ENCODE measurements at regions not wholly inside any gene's neighbourhood (a gene's known extent, or its start where the extent isn't known, plus 50 kb on each side); places are given as distances from the start of the nearest gene placed in this dataset.
"Not testable (repeated sequence)": the region's sequence is repeated elsewhere in the genome, so short reads cannot be mapped to it uniquely, and the experiment has no call there.

GRCh38 chrX:65406532-65406931, 128.1 kb downstream of the LAS1L start:
- Histone ChIP-seq H3K4me3 (ENCODE audit: low read length) (0 out of 2 replicates have a peak overlapping the region, but pooled peaks have one; percentile 5), H3K79me2 (ENCODE audit: control insufficient read depth, low read length) (no peaks in the 10 kb centered on the region), H3F3A (ENCODE audit: control insufficient read depth, insufficient read depth) (no peaks in the 10 kb centered on the region), H3K4me1 (ENCODE audit: control insufficient read depth, low read length) (no peaks in the 10 kb centered on the region), H4K20me1 (ENCODE audit: control insufficient read depth, insufficient read depth, low read depth, low read length) (no peaks in the 10 kb centered on the region), H3K27me3 (ENCODE audit: control insufficient read depth, low read length) (no peaks in the 10 kb centered on the region), H3K9me3 (ENCODE audit: control insufficient read depth, insufficient read depth, low read length) (no peaks in the 10 kb centered on the region), H3K36me3 (ENCODE audit: control insufficient read depth, low read length) (no peaks in the 10 kb centered on the region), H3K4me2 (ENCODE audit: low read length) (no peak overlapping the region), H3K27ac (ENCODE audit: low read depth, low read length) (no peak overlapping the region), H3K9me2 (replicated peaks; ENCODE audit: control insufficient read depth, low read length) (no peaks in the 10 kb centered on the region)
- TF ChIP-seq EZH2phosphoT487 (IDR thresholded peaks at IDR 0.05; ENCODE audit: borderline replicate concordance, low read length) (no peak), CTCF (IDR thresholded peaks at IDR 0.05; ENCODE audit: low read depth, low read length, poor library complexity, severe bottlenecking) (no peak)

- H3K4me1 ChIP-seq (ENCODE audit: control insufficient read depth, low read length): no peaks in the 10 kb centered on the region
- H3F3A ChIP-seq (ENCODE audit: control insufficient read depth, insufficient read depth): no peaks in the 10 kb centered on the region
- H3K27ac ChIP-seq (ENCODE audit: low read depth, low read length): no peak overlapping the region
- no peaks in the 10 kb centered on the region for H3K79me2 ChIP-seq (ENCODE audit: control insufficient read depth, low read length)
- H3K9me3 ChIP-seq (ENCODE audit: control insufficient read depth, insufficient read depth, low read length): no peaks in the 10 kb centered on the region
- no peak overlapping the region for H3K4me2 ChIP-seq (ENCODE audit: low read length)
- no peaks in the 10 kb centered on the region for H3K27me3 ChIP-seq (ENCODE audit: control insufficient read depth, low read length)
- no peaks in the 10 kb centered on the region for H4K20me1 ChIP-seq (ENCODE audit: control insufficient read depth, insufficient read depth, low read depth, low read length)
- H3K9me2 ChIP-seq (replicated peaks; ENCODE audit: control insufficient read depth, low read length): no peaks in the 10 kb centered on the region
- no peaks in the 10 kb centered on the region for H3K36me3 ChIP-seq (ENCODE audit: control insufficient read depth, low read length)
- H3K4me3 ChIP-seq (ENCODE audit: low read length): no peak overlapping the region
- TF ChIP-seq EZH2phosphoT487 (IDR thresholded peaks at IDR 0.05; ENCODE audit: borderline replicate concordance, low read length) (no peak), CTCF (IDR thresholded peaks at IDR 0.05; ENCODE audit: low read depth, low read length, poor library complexity, severe bottlenecking) (no peak)
These were observed 142.3 kb downstream of the LAS1L start for GRCh38 chrX:65392284-65392683.

GRCh38 chrX:65389120-65389519, 145.5 kb downstream of the LAS1L start:
- not testable (repeated sequence) for H3K27me3 ChIP-seq (ENCODE audit: control insufficient read depth, low read length)

More at GRCh38 chrX:65389120-65389519, 145.5 kb downstream of the LAS1L start:
- not testable (repeated sequence) for H3K79me2 ChIP-seq (ENCODE audit: control insufficient read depth, low read length); H3K36me3 ChIP-seq (ENCODE audit: control insufficient read depth, low read length); H3K9me3 ChIP-seq (ENCODE audit: control insufficient read depth, insufficient read depth, low read length); H4K20me1 ChIP-seq (ENCODE audit: control insufficient read depth, insufficient read depth, low read depth, low read length); H3F3A ChIP-seq (ENCODE audit: control insufficient read depth, insufficient read depth); H3K4me1 ChIP-seq (ENCODE audit: control insufficient read depth, low read length); H3K4me2 ChIP-seq (ENCODE audit: low read length); H3K27ac ChIP-seq (ENCODE audit: low read depth, low read length); H3K4me3 ChIP-seq (ENCODE audit: low read length); H3K9me2 ChIP-seq (replicated peaks; ENCODE audit: control insufficient read depth, low read length)

All from DOHH2 (cell line).